H9 (cell line): ENCODE measurements at regions not wholly inside any gene's neighbourhood (a gene's known extent, or its start where the extent isn't known, plus 50 kb on each side); places are given as distances from the start of the nearest gene placed in this dataset.

Experiments used
- DNase-seq: peaks from one replicate; pipeline ENCODE4 v3.0.0-alpha.2; 2017
- H2AFZ ChIP-seq: one replicate; pipeline ENCODE4 v1.6.1; 2013; ENCODE audit warnings: mild to moderate bottlenecking, low read length, control low read depth, moderate library complexity
- H2AK5ac ChIP-seq: 2 replicates; pipeline ENCODE4 v1.6.1; 2013; ENCODE audit warnings: low read length, control low read depth, mixed read lengths; ENCODE audit not compliant: insufficient read length
- H2BK120ac ChIP-seq: one replicate; pipeline ENCODE4 v1.6.1; 2013; ENCODE audit warnings: low read depth, mild to moderate bottlenecking, low read length, control low read depth, inconsistent platforms; ENCODE audit not compliant: poor library complexity, severe bottlenecking
- H2BK12ac ChIP-seq: 2 replicates; pipeline ENCODE4 v1.6.1; 2013; ENCODE audit warnings: low read length, control low read depth, mixed read lengths, low read depth; ENCODE audit not compliant: insufficient read length
- H2BK15ac ChIP-seq: 2 replicates; pipeline ENCODE4 v1.6.1; 2013; ENCODE audit warnings: low read depth, low read length, control low read depth
- H2BK20ac ChIP-seq: one replicate; pipeline ENCODE4 v1.6.1; 2013; ENCODE audit warnings: low read depth, mild to moderate bottlenecking, low read length, control low read depth, inconsistent platforms; ENCODE audit not compliant: poor library complexity, severe bottlenecking
- H2BK5ac ChIP-seq: 2 replicates; pipeline ENCODE4 v1.6.1; 2013; ENCODE audit warnings: low read length, control low read depth, mixed read lengths; ENCODE audit not compliant: insufficient read length
- H3K14ac ChIP-seq: 2 replicates; pipeline ENCODE4 v1.6.1; 2013; ENCODE audit warnings: low read length, control low read depth; ENCODE audit not compliant: insufficient read depth
- H3K18ac ChIP-seq: 2 replicates; pipeline ENCODE4 v1.6.1; 2013; ENCODE audit warnings: low read depth, mild to moderate bottlenecking, mixed read lengths, low read length, control low read depth; ENCODE audit not compliant: insufficient read length
- H3K23ac ChIP-seq: 2 replicates; pipeline ENCODE4 v1.6.1; 2013; ENCODE audit warnings: low read length, control low read depth, mixed read lengths, low read depth; ENCODE audit not compliant: insufficient read length
- H3K23me2 ChIP-seq: 2 replicates; pipeline ENCODE4 v1.6.1; 2013; ENCODE audit warnings: low read depth, mild to moderate bottlenecking, mixed read lengths, low read length, control low read depth; ENCODE audit not compliant: insufficient read length, poor library complexity, severe bottlenecking
- H3K27ac ChIP-seq: 2 replicates; pipeline ENCODE4 v1.5.1; 2013; ENCODE audit warnings: low read length, control low read depth, mixed read lengths, low read depth; ENCODE audit not compliant: insufficient read length
- H3K27me3 ChIP-seq: 2 replicates; pipeline ENCODE4 v1.6.1; 2013; ENCODE audit warnings: low read length, control low read depth, inconsistent platforms; ENCODE audit not compliant: insufficient read depth
- H3K4ac ChIP-seq: 2 replicates; pipeline ENCODE4 v1.6.1; 2013; ENCODE audit warnings: low read depth, mild to moderate bottlenecking, control low read depth, inconsistent platforms, low read length, moderate library complexity
- H3K4me1 ChIP-seq: 2 replicates; pipeline ENCODE4 v1.6.1; 2013; ENCODE audit warnings: low read length, control low read depth, inconsistent platforms; ENCODE audit not compliant: insufficient read depth
- H3K4me2 ChIP-seq: 2 replicates; pipeline ENCODE4 v1.6.1; 2013; ENCODE audit warnings: low read length, control low read depth, mixed read lengths; ENCODE audit not compliant: insufficient read length, insufficient read depth
- H3K56ac ChIP-seq: 2 replicates; pipeline ENCODE4 v1.6.1; 2013; ENCODE audit warnings: low read depth, mild to moderate bottlenecking, mixed read lengths, low read length, control low read depth; ENCODE audit not compliant: insufficient read length
- H3K79me1 ChIP-seq: 2 replicates; pipeline ENCODE4 v1.6.1; 2013; ENCODE audit warnings: low read depth, mild to moderate bottlenecking, moderate library complexity, low read length, control low read depth, inconsistent platforms; ENCODE audit not compliant: insufficient read depth, poor library complexity, severe bottlenecking
- H3K79me2 ChIP-seq: 2 replicates; pipeline ENCODE4 v1.6.1; 2013; ENCODE audit warnings: low read length, control low read depth, inconsistent platforms; ENCODE audit not compliant: insufficient read depth
- H3K9ac ChIP-seq: 2 replicates; pipeline ENCODE4 v1.6.1; 2013; ENCODE audit warnings: low read length, control low read depth, mixed read lengths; ENCODE audit not compliant: insufficient read length; ENCODE audit errors: extremely low read depth
- H3K9me3 ChIP-seq: one replicate; pipeline ENCODE4 v1.6.1; 2013; ENCODE audit warnings: low read depth, low read length, inconsistent platforms; ENCODE audit not compliant: control insufficient read depth
- H3T11ph ChIP-seq: one replicate; pipeline ENCODE4 v1.6.1; 2013; ENCODE audit warnings: mild to moderate bottlenecking, low read length, control low read depth, inconsistent platforms
- H4K20me1 ChIP-seq: one replicate; pipeline ENCODE4 v1.6.1; 2013; ENCODE audit not compliant: control insufficient read depth, insufficient read length, insufficient read depth
- H4K5ac ChIP-seq: 2 replicates; pipeline ENCODE4 v1.6.1; 2013; ENCODE audit warnings: low read depth, mild to moderate bottlenecking, mixed read lengths, low read length, control low read depth; ENCODE audit not compliant: insufficient read length
- H4K8ac ChIP-seq: replicated peaks from 2 replicates; pipeline ENCODE4 v1.6.1; 2013; ENCODE audit warnings: low read length, control low read depth, mixed read lengths, low read depth; ENCODE audit not compliant: insufficient read length
- H4K91ac ChIP-seq: 2 replicates; pipeline ENCODE4 v1.6.1; 2013; ENCODE audit warnings: low read depth, mild to moderate bottlenecking, moderate library complexity, mixed read lengths, low read length, control low read depth; ENCODE audit not compliant: insufficient read length
- H3K27ac Mint-ChIP-seq, 3 experiments: 2 replicates in 2 of 3; 3 replicates in 1 of 3; pipeline ENCODE4 v1.8.0; 2020 to 2021; ENCODE audit warnings: mixed read lengths in 3 of 3, mild to moderate bottlenecking in 1 of 3, moderate library complexity in 1 of 3
- H3K27me3 Mint-ChIP-seq: 2 replicates; pipeline ENCODE4 v1.8.0; 2021; ENCODE audit warnings: low read depth, mild to moderate bottlenecking, moderate library complexity, mixed read lengths
- H3K36me3 Mint-ChIP-seq, 3 experiments: 2 replicates in 2 of 3; 3 replicates in 1 of 3; pipeline ENCODE4 v1.8.0; 2020 to 2021; ENCODE audit warnings: low read depth in 3 of 3, mixed read lengths in 3 of 3; ENCODE audit not compliant: insufficient read depth in 1 of 3
- H3K4me1 Mint-ChIP-seq, 2 experiments: 2 replicates each; pipeline ENCODE4 v1.8.0; 2020; ENCODE audit warnings: mixed read lengths in 2 of 2
- H3K4me3 Mint-ChIP-seq, 2 experiments: 2 replicates in 1 of 2; 3 replicates in 1 of 2; pipeline ENCODE4 v1.8.0; 2020 to 2021; ENCODE audit warnings: mild to moderate bottlenecking in 2 of 2, mixed read lengths in 2 of 2, moderate library complexity in 1 of 2
- H3K9me3 Mint-ChIP-seq, 2 experiments: 2 replicates in 1 of 2; 3 replicates in 1 of 2; pipeline ENCODE4 v1.8.0; 2020; ENCODE audit warnings: mild to moderate bottlenecking in 2 of 2, mixed read lengths in 2 of 2, moderate library complexity in 1 of 2
- CTCF ChIP-seq: fragments of 200-600 bp; sonication (generic); conservative IDR thresholded peaks from 3 replicates; pipeline ENCODE4 v1.8.0; 2021; ENCODE audit warnings: antibody characterized with exemption, mild to moderate bottlenecking
- WGBS: extraction: QIAGEN DNeasy Blood & Tissue Kit; methylation state at CpG from one replicate; pipeline ENCODE4 v1.1.7; 2013; ENCODE audit warnings: missing lambda C conversion rate, low lambda C conversion rate, mixed read lengths; ENCODE audit not compliant: insufficient read length; ENCODE audit errors: extremely low coverage; 5-methylcytosine and 5-hydroxymethylcytosine counted together

GRCh38 chr4:175215657-175216056 is 297.5 kb downstream of the ADAM29 start:
- no peaks in the 10 kb centered on the region for H3K79me2 ChIP-seq
- no peaks in the 10 kb centered on the region for H3K4me1 ChIP-seq
- H2BK15ac ChIP-seq: no peak overlapping the region
- H3K4ac ChIP-seq: no peak overlapping the region
- peaks cover 26% of the 10 kb centered on the region for H3K27me3 Mint-ChIP-seq
- no peak overlapping the region for H2BK12ac ChIP-seq
- no peaks in the 10 kb centered on the region for H3K23me2 ChIP-seq
- H3K36me3 Mint-ChIP-seq: peaks cover 14 to 31% (median 24%) of the 10 kb centered on the region in 3 experiments; a peak in 6 of 7 replicates
- H3K27ac Mint-ChIP-seq: no peak overlapping the region
- no peak overlapping the region for H2BK120ac ChIP-seq
- H3K4me1 Mint-ChIP-seq: no peaks in the 10 kb centered on the region
- no peak overlapping the region for H4K5ac ChIP-seq
- no peak overlapping the region for H3K4me3 Mint-ChIP-seq
- H3K56ac ChIP-seq: no peak overlapping the region
- H3K4me2 ChIP-seq: no peak overlapping the region
- WGBS: no CpG with 5 or more reads among the region's 1 CpG
- peaks cover 27% of the 10 kb centered on the region for H3K9me3 ChIP-seq
- no peaks in the 10 kb centered on the region for H3K27me3 ChIP-seq
- peaks cover 42 to 46% of the 10 kb centered on the region in 2 experiments for H3K9me3 Mint-ChIP-seq
- no peak overlapping the region for H2AK5ac ChIP-seq
- no peak overlapping the region for H3K9ac ChIP-seq
- no peak for TF ChIP-seq CTCF
- no peak for DNase-seq
- H3T11ph ChIP-seq: no peak overlapping the region
- H3K18ac ChIP-seq: no peak overlapping the region
- H3K23ac ChIP-seq: no peak overlapping the region
- H4K8ac ChIP-seq: no peak overlapping the region
- H2AFZ ChIP-seq: no peak overlapping the region
- H2BK5ac ChIP-seq: no peak overlapping the region
- no peaks in the 10 kb centered on the region for H3K79me1 ChIP-seq
- no peak overlapping the region for H3K14ac ChIP-seq
- H4K91ac ChIP-seq: no peak overlapping the region
- H2BK20ac ChIP-seq: no peak overlapping the region
- no peaks in the 10 kb centered on the region for H4K20me1 ChIP-seq
- no peak overlapping the region for H3K27ac ChIP-seq
